ENCODE measurements at regions not wholly inside any gene's neighbourhood (a gene's known extent, or its start where the extent isn't known, plus 50 kb on each side); places are given as distances from the start of the nearest gene placed in this dataset.

- TF ChIP-seq CTCF (IDR thresholded peaks at IDR 0.05) (no peak), POLR2A (IDR thresholded peaks at IDR 0.05) (no peak)
Measured at GRCh38 chr18:56381196-56381595, 257.2 kb downstream of the TXNL1 start.
